ENCODE measurements at regions not wholly inside any gene's neighbourhood (a gene's known extent, or its start where the extent isn't known, plus 50 kb on each side); places are given as distances from the start of the nearest gene placed in this dataset.
A peak's percentile ranks its signal among the peaks of the same experiment; 100 is the strongest.

- Histone ChIP-seq H3K9me3 (replicated peaks) (no peaks in the 10 kb centered on the region), H3K27ac (no peak overlapping the region), H3K36me3 (no peaks in the 10 kb centered on the region), H3K27me3 (replicated peaks) (no peaks in the 10 kb centered on the region), H3K4me1 (replicated peaks) (peaks cover 26% of the 10 kb centered on the region), H3K4me3 (no peak overlapping the region)
- no peak for DNase-seq (ENCODE audit: low read depth in 1 of 2, low spot score in 2 of 2)
Measured at GRCh38 chr5:82336959-82337351, 58.8 kb upstream of the RPS23 start.

- Histone ChIP-seq H3K36me3 (no peaks in the 10 kb centered on the region), H3K27ac (peak overlapping the region; percentile 66), H3K4me1 (replicated peaks) (peaks cover 26% of the 10 kb centered on the region), H3K9me3 (replicated peaks) (no peaks in the 10 kb centered on the region), H3K27me3 (replicated peaks) (no peaks in the 10 kb centered on the region), H3K4me3 (no peak overlapping the region)
- no peak for DNase-seq (ENCODE audit: low read depth in 1 of 2, low spot score in 2 of 2)
Measured at GRCh38 chr5:82336226-82336958, 58.2 kb upstream of the RPS23 start.

- H3K4me1 ChIP-seq (replicated peaks): peaks cover 26% of the 10 kb centered on the region
- H3K4me3 ChIP-seq: no peak overlapping the region
- peak in 1 of 2 experiments; percentile 22 for DNase-seq (ENCODE audit: low read depth in 1 of 2, low spot score in 2 of 2)
Measured at GRCh38 chr5:82335806-82336205, 57.7 kb upstream of the RPS23 start.

GRCh38 chr5:82334856-82335255 is 56.7 kb upstream of the RPS23 start:
- Histone ChIP-seq H3K27ac (peak overlapping the region; percentile 66), H3K4me3 (no peak overlapping the region), H3K9me3 (replicated peaks) (no peaks in the 10 kb centered on the region), H3K4me1 (replicated peaks) (peaks cover 26% of the 10 kb centered on the region), H3K27me3 (replicated peaks) (no peaks in the 10 kb centered on the region), H3K36me3 (no peaks in the 10 kb centered on the region)
- DNase-seq (ENCODE audit: low read depth in 1 of 2, low spot score in 2 of 2): peak in 1 of 2 experiments; percentile 76

More at GRCh38 chr5:82335806-82336205, 57.7 kb upstream of the RPS23 start:
- Histone ChIP-seq H3K27ac (peak overlapping the region; percentile 66), H3K27me3 (replicated peaks) (no peaks in the 10 kb centered on the region), H3K36me3 (no peaks in the 10 kb centered on the region), H3K9me3 (replicated peaks) (no peaks in the 10 kb centered on the region)

- Histone ChIP-seq H3K27ac (peak overlapping the region; percentile 66), H3K4me3 (no peak overlapping the region), H3K9me3 (replicated peaks) (no peaks in the 10 kb centered on the region), H3K27me3 (replicated peaks) (no peaks in the 10 kb centered on the region), H3K36me3 (no peaks in the 10 kb centered on the region), H3K4me1 (replicated peaks) (peaks cover 26% of the 10 kb centered on the region)
- DNase-seq (ENCODE audit: low read depth in 1 of 2, low spot score in 2 of 2): no peak
Measured at GRCh38 chr5:82334085-82334692, 56.0 kb upstream of the RPS23 start.

- H3K27me3 ChIP-seq (replicated peaks): no peaks in the 10 kb centered on the region
- peaks cover 26% of the 10 kb centered on the region for H3K4me1 ChIP-seq (replicated peaks)
- H3K27ac ChIP-seq: no peak overlapping the region
- DNase-seq (ENCODE audit: low read depth in 1 of 2, low spot score in 2 of 2): no peak
- H3K4me3 ChIP-seq: no peak overlapping the region
- no peaks in the 10 kb centered on the region for H3K36me3 ChIP-seq
- H3K9me3 ChIP-seq (replicated peaks): no peaks in the 10 kb centered on the region; the same call in 1 of the 2 replicates
Measured at GRCh38 chr5:82332886-82333615, 54.9 kb upstream of the RPS23 start.

- Histone ChIP-seq H3K27me3 (replicated peaks) (no peaks in the 10 kb centered on the region), H3K4me3 (no peak overlapping the region), H3K27ac (no peak overlapping the region), H3K9me3 (replicated peaks) (no peaks in the 10 kb centered on the region; the same call in 1 of the 2 replicates), H3K4me1 (replicated peaks) (peaks cover 26% of the 10 kb centered on the region), H3K36me3 (no peaks in the 10 kb centered on the region)
- no peak for DNase-seq (ENCODE audit: low read depth in 1 of 2, low spot score in 2 of 2)
Measured at GRCh38 chr5:82332064-82332855, 54.1 kb upstream of the RPS23 start.

GRCh38 chr5:82331557-82331956 is 53.4 kb upstream of the RPS23 start:
- DNase-seq (ENCODE audit: low read depth in 1 of 2, low spot score in 2 of 2): no peak
- Histone ChIP-seq H3K4me1 (replicated peaks) (peaks cover 26% of the 10 kb centered on the region), H3K9me3 (replicated peaks) (no peaks in the 10 kb centered on the region; the same call in 1 of the 2 replicates), H3K27me3 (replicated peaks) (no peaks in the 10 kb centered on the region), H3K27ac (no peak overlapping the region), H3K36me3 (no peaks in the 10 kb centered on the region), H3K4me3 (no peak overlapping the region)

- no peak overlapping the region for H3K27ac ChIP-seq
- H3K27me3 ChIP-seq (replicated peaks): no peaks in the 10 kb centered on the region
- DNase-seq (ENCODE audit: low read depth in 1 of 2, low spot score in 2 of 2): no peak
- H3K9me3 ChIP-seq (replicated peaks): no peaks in the 10 kb centered on the region; the same call in 1 of the 2 replicates
- no peak overlapping the region for H3K4me3 ChIP-seq
- no peaks in the 10 kb centered on the region for H3K36me3 ChIP-seq
- peaks cover 19% of the 10 kb centered on the region for H3K4me1 ChIP-seq (replicated peaks)
Measured at GRCh38 chr5:82330530-82331270, 52.5 kb upstream of the RPS23 start.

- DNase-seq (ENCODE audit: low read depth in 1 of 2, low spot score in 2 of 2): no peak
- H3K4me3 ChIP-seq: no peak overlapping the region
- no peaks in the 10 kb centered on the region for H3K36me3 ChIP-seq
- no peak overlapping the region for H3K27ac ChIP-seq
- H3K4me1 ChIP-seq (replicated peaks): peaks cover 6% of the 10 kb centered on the region
- H3K9me3 ChIP-seq (replicated peaks): no peaks in the 10 kb centered on the region; the same call in 1 of the 2 replicates
- H3K27me3 ChIP-seq (replicated peaks): no peaks in the 10 kb centered on the region
Measured at GRCh38 chr5:82329393-82329792, 51.2 kb upstream of the RPS23 start.

All from SJSA1 (cell line).